CD4-positive, alpha-beta T cell treated with Interleukin-2 at 100 ng/mL for 4 hours (primary cell): ENCODE measurements at regions not wholly inside any gene's neighbourhood (a gene's known extent, or its start where the extent isn't known, plus 50 kb on each side); places are given as distances from the start of the nearest gene placed in this dataset.

ENCODE experiments used
- DNase-seq: peaks from one replicate; pipeline ENCODE4 v3.0.0-alpha.2; 2020; ENCODE audit warnings: low spot score

DNA sequence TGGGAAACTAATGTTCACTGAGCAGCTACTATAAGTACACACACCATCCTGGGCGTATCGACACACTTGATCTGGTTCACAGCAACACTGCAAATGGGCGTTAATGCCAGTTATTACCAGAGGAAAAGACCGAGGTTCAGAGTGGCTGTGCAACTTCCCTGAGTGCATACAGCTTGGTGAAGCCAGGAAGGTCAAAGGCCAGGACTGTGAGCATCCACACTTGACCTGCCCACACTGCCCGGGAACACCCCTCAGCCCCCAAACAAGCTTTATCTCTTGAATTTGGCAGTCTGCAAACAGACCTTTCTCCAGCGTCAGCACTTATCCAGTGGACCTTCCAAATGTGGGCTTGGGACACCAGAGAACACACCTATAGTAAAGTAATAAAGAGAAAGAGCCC lies 312.6 kb downstream of the BCL11B start:
- no peak for DNase-seq

GRCh38 chr14:98959958-98960616 lies 311.9 kb downstream of the BCL11B start:
- DNase-seq = no peak

DNA sequence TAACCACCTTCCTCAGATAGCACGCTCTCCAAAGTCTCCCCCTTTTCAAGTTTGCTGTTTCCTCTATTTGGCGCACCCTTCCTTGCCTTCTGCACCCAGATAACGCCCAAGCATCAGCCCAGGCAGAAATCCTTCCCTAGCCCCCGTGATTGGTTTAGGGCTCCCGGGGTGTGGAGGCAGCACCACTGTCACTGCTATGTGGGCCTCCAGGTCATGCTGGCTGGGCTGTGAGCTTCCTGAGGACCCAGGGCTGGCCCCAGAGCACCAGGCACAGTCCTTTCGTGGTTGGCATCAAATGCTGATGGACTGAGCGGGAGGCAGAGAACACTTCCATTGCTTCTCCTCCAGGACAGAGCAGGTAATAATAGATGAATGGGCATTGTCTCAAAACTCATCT lies 311.4 kb downstream of the BCL11B start:
- DNase-seq = no peak

DNA sequence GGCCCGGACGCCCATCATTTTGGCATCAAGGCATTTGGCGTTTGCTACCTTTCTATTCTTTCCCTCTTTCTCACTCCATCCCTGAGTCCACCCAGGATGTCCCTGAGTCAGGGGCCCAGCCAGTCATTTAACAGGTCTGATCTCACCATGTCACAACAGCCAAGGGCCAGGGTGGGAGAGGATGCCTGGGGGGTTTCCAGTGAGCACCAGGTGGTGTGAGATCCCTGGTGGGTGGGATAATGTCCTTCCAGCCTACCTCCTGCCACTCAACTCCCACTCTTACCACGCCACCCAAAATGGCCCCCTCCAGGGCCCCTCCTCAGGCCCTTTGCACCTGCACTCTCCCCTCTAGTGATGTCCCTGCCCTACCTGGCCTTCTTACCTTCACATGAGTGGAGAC lies 310.8 kb downstream of the BCL11B start:
- DNase-seq = no peak

GRCh38 chr14:98962118-98962517 lies 309.9 kb downstream of the BCL11B start:
- no peak for DNase-seq

DNA sequence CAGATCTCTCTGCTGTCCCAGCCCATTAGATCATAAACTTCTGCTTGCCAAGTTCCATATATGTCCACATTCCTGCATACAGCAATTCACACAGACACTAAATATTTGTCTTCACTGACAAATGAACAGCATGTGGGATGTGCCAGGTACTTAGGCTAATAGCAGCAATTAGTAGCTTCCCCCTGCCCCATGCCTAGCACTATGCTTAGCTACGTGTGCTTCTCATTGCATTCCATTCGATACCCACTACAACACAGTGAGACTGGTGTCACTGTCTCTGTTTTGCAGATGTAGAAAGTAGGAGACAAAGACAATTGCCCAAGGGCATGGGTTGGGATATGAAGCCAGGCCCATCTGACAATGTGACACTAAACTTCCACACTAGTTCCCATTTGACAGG lies 308.4 kb downstream of the BCL11B start:
- DNase-seq = no peak

DNA sequence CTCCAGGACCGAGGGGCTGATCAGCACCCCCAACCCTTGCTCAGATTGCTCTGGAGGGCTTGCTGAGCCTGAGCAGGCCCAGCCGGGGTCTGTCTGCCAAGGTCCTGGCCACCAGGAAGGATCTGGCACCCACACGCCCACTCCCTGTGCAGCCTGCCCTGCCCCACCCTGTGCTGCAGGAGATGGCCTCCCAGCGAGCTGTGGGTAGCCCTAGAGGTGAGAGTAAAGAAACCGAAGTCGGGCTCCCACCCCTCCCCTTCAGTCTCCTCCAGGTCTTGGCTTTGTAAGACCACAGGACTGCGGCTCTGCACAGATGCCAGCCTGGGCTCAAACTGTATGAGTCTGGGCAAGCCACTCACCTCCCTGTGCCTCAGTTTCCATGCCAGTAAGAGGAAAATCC lies 307.8 kb downstream of the BCL11B start:
- DNase-seq = no peak

DNA sequence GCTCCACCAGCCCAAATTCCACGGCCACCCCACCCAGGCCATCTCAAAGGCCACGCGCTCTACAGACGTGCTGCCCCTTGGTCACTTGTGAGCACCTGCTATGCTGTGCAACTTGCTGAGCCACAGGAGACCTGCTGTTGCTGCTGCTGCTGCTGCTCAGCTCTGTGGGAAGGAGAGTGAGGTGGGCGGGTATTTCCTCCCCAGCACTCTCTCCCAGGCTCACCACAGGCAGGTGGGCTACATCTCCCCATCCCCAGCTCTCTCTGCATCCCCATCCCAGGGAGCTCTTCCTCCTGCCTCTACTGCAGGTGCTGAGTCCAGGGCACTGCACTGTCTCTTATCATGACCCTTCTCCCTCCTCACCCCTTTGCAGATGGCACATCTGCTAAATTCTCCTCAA lies 306.9 kb downstream of the BCL11B start:
- DNase-seq = no peak

GRCh38 chr14:98966016-98966415 lies 306.0 kb downstream of the BCL11B start:
- no peak for DNase-seq

DNA sequence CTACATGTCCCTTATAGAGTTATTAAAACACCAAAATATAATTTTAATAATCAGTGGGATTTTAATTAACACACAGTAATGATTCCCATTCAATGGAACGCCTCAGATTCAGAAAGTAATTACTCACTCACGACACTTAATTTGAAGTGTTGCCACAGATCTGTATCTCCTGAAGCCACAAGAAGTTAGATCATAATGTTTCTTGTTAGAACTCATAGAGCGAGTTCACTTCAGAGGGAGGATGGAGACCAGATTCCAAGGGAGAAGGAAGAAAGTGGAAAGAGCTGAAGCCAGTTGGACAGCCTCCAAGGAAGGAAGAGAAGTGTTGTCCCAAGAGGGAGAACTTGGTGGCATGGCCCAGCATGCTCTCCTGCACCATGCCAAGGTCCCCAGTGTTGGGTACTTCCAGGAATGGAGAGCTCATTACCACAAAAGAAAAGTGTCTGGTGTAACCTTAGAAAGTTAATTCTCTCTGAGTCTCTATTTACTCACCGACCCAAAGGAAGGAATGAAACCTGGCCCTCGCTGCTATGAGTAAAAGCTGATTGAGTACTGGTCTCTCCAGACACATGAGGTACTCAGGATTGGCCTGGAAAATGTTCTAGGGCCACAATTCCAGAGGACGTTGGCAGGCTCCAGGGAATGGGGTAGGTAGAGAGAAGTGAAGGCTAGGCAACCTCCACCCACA lies 305.4 kb downstream of the BCL11B start:
- no peak for DNase-seq

DNA sequence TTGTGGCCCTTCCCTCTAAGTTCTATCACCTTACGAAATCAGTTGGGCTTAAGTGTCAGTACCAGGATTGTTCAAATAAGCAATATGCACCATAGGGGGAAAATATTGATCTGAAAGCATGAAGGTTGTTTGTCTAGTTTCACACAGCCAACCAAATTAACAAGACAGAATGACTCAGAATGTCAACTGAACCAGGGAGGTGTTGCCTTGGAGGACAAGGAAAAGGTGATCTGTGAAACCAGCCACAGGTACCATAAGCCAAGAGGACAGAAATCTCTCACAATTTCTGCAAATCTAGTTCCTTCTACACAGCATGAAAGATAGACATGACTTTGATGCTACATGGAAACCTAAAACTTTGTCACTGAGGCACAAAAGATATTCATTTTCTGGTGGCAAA lies 297.9 kb downstream of the BCL11B start:
- DNase-seq = no peak

DNA sequence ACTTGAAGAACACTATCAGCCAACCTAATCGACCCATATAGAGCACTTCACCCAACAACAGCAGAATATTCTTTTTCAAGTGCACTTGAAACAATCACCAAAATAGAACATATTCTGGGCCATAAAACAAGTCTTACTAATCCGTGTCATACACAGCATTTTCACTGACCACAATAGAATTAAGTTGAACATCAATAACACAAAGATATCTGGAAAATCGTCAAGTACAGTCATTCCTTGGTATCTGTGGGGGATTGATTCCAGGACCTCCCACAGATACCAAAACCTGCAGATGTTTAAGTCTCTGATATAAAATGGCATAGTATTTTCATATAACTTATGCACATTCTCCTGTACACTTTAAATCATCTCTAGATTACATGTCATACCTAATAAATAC lies 295.7 kb downstream of the BCL11B start:
- no peak for DNase-seq

- DNase-seq = no peak
Observed at GRCh38 chr14:98977451-98977850, 294.5 kb downstream of the BCL11B start.

DNA sequence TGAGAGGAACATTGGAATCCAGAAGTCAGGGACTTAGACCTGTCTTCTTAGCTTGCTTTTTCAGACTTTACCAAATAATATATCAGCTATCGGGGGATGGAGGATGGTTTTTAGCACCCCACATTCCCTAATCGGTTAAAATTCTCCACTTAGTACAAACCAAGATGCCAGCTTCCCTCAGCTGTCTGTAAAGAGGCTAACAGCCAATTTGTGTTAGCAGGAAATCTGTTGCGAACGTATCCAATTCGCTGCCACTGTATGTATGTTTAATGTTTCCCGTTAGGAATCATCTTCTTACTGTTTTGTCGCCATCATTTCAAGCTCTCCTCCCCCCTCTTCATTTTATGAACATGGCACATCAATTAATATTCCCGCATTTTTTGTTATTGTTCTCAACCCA lies 289.0 kb downstream of the BCL11B start:
- no peak for DNase-seq

- DNase-seq = no peak
Observed at GRCh38 chr14:98984027-98984718, 287.8 kb downstream of the BCL11B start.

DNA sequence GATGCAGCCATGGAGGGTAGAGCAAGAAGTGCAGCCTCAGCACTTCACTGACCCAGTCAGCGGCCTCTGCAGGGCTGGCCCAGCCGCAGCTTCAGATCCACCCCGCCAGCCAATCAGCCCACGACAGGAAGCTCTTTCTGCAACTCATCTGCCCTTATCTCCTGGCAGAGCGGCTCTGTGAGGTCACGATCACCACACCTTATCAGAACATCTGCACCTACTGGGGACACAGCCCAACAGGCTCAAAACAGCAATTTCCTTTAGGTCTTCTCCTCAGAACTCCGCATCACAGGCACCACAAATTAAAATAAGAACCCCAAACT lies 287.3 kb downstream of the BCL11B start:
- peak; percentile 81 for DNase-seq

GRCh38 chr14:98993818-98994217 lies 278.2 kb downstream of the BCL11B start:
- DNase-seq = no peak

DNA sequence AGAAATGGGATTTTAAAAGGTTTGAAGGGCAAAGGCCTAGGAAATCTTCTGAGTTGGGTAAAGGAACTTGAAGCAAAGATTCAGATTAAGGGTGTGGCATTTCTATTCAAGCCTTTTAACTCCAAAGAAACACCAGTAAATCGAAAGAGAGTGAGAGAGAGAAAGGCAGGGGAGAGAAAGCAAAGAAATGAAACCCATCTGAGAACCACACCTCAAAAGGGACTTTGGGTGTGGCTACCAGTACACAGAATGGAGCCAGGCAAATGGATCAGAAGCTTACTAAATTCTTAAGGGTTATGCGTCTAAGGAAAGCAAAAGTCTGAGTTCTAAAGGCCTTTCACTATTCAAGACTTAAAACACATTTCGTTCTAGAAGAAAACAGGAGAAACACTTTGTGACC lies 277.4 kb downstream of the BCL11B start:
- DNase-seq = peak; percentile 21

DNA sequence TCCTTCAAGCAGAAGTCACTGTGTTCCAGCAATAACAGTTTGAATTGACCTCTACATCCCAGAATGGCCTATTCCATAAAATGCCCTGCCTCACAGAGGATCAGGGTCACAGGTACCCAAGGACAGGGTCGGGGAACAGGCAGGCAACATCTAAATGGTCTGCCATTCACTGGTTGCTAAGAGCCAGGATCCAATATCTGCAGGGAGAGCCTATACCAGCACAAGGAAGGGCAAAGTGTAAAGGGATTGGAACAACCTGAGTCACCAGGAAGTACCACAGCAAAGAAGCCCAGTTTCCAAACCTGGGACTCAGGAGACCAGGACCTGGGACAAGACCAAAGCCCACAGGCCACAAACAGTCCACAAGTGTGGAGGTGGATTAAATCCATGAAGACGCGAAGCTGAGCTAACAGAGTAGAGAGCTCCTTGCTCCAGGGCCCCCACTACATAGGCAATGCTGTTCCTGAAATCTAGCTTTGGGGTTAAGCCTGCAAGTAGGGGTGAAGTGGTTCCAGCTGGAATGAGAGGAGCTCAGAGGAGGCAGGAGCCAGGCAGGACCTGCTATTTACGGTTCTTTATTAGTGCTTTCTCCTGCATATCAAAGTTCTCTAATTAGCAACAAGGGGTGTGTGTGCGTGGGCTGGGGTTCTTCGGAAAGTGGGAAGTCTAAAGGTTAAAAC lies 274.3 kb downstream of the BCL11B start:
- no peak for DNase-seq

DNA sequence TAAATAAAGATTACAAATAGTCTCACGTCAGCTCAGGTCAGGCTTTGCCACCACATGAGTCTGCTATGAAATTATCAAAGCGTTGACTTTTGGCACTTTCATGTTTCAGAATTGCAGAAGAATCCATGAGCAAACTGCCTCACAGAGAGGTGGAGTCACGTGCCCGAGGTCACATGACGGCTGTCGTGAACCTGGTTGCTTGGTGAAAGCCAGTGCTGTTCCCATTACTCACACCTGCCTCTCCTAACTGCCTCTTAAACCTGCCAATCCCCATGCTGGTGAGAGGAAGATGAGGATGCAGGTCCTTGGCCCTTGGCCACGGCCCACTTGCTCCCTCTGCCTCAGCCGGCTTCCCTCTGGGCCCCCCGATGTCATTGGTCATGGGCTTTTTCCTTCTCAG lies 272.7 kb downstream of the BCL11B start:
- no peak for DNase-seq

GRCh38 chr14:98999901-99000300 lies 272.1 kb downstream of the BCL11B start:
- DNase-seq = no peak

GRCh38 chr14:99001241-99001640 lies 270.8 kb downstream of the BCL11B start:
- no peak for DNase-seq

DNA sequence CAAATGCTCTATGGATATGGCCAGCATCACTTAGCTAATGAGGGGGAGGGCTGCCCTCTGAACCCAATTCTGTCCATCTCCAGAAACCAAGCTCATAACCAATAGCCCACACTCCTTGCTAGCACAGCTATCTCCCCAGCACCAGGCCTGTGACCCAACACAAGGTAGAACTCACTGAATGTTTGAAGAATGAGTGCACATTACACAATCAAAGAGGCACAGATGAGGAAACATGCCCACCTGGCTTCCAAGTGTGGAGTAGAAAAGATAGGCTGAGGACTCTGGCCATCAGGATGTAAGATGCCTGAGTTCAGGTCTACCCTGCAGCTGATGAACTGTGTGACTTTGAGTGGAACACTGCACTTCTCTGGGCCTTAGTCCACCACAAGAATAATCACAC lies 268.4 kb downstream of the BCL11B start:
- DNase-seq = no peak
